Ectodermal cell (in vitro differentiated cells): ENCODE measurements at regions not wholly inside any gene's neighbourhood (a gene's known extent, or its start where the extent isn't known, plus 50 kb on each side); places are given as distances from the start of the nearest gene placed in this dataset.

ENCODE experiments used
- H3K27ac ChIP-seq: 2 replicates; pipeline ENCODE4 v1.7.0; 2013; ENCODE audit warnings: mild to moderate bottlenecking, low read depth, low read length; ENCODE audit not compliant: insufficient read depth, poor library complexity, severe bottlenecking
- H3K27me3 ChIP-seq: 2 replicates; pipeline ENCODE4 v1.7.0; 2013; ENCODE audit warnings: mild to moderate bottlenecking, low read length; ENCODE audit not compliant: insufficient read depth, control insufficient read depth, poor library complexity, severe bottlenecking
- H3K36me3 ChIP-seq: one replicate; pipeline ENCODE4 v1.7.0; 2013; ENCODE audit warnings: low read length; ENCODE audit not compliant: control insufficient read depth, insufficient read depth
- H3K4me1 ChIP-seq: one replicate; pipeline ENCODE4 v1.7.0; 2013; ENCODE audit warnings: low read length; ENCODE audit not compliant: control insufficient read depth, insufficient read depth
- H3K4me3 ChIP-seq: 2 replicates; pipeline ENCODE4 v1.7.0; 2013; ENCODE audit warnings: low read depth, low read length, control low read depth; ENCODE audit not compliant: insufficient read depth
- H3K9me3 ChIP-seq: 2 replicates; pipeline ENCODE4 v1.7.0; 2013; ENCODE audit warnings: mild to moderate bottlenecking, low read length, moderate library complexity; ENCODE audit not compliant: control insufficient read depth
- WGBS, 2 experiments: methylation state at CpG; one replicate each; pipeline ENCODE4 v1.1.7; 2013; ENCODE audit warnings: missing lambda C conversion rate in 2 of 2; 5-methylcytosine and 5-hydroxymethylcytosine counted together

- Histone ChIP-seq H3K27ac (no peak overlapping the region), H3K36me3 (no peaks in the 10 kb centered on the region), H3K27me3 (no peaks in the 10 kb centered on the region), H3K4me3 (no peak overlapping the region), H3K9me3 (no peaks in the 10 kb centered on the region), H3K4me1 (no peaks in the 10 kb centered on the region)
- WGBS, 2 experiments = 80 to 94% methylated on average over 1 of the region's 1 CpG
Observed at GRCh38 chr6:129911732-129912131, 50.6 kb upstream of the TMEM244 start.
